Occipital lobe (tissue), 1 donor: ENCODE measurements at regions not wholly inside any gene's neighbourhood (a gene's known extent, or its start where the extent isn't known, plus 50 kb on each side); places are given as distances from the start of the nearest gene placed in this dataset.

Experiments
- DNase-seq: peaks from one replicate; lab custom pipeline; 2025; lab: John Stamatoyannopoulos, UW

GRCh38 chr20:63087872-63088680 lies 81.3 kb upstream of the BHLHE23 start:
- DNase-seq = no peak

GRCh38 chr20:63087236-63087871 lies 80.6 kb upstream of the BHLHE23 start:
- DNase-seq = no peak

GRCh38 chr20:63086421-63087235 lies 79.9 kb upstream of the BHLHE23 start:
- DNase-seq = no peak

- DNase-seq = no peak
Observed at GRCh38 chr20:63085151-63085861, 78.5 kb upstream of the BHLHE23 start.

- no peak for DNase-seq
Observed at GRCh38 chr20:63084563-63084927, 77.8 kb upstream of the BHLHE23 start.

- DNase-seq = no peak
Observed at GRCh38 chr20:63083831-63084562, 77.2 kb upstream of the BHLHE23 start.

GRCh38 chr20:63082939-63083735 lies 76.4 kb upstream of the BHLHE23 start:
- no peak for DNase-seq

GRCh38 chr20:63082308-63082938 lies 75.7 kb upstream of the BHLHE23 start:
- no peak for DNase-seq

- DNase-seq = no peak
Observed at GRCh38 chr20:63081831-63082230, 75.1 kb upstream of the BHLHE23 start.

GRCh38 chr20:63081351-63081750 lies 74.6 kb upstream of the BHLHE23 start:
- DNase-seq = no peak

- DNase-seq = no peak
Observed at GRCh38 chr20:63080811-63081210, 74.0 kb upstream of the BHLHE23 start.

- DNase-seq = no peak
Observed at GRCh38 chr20:63080411-63080810, 73.6 kb upstream of the BHLHE23 start.

- DNase-seq = no peak
Observed at GRCh38 chr20:63079971-63080370, 73.2 kb upstream of the BHLHE23 start.

GRCh38 chr20:63077705-63078104 lies 70.9 kb upstream of the BHLHE23 start:
- no peak for DNase-seq

- no peak for DNase-seq
Observed at GRCh38 chr20:63076421-63076820, 69.7 kb upstream of the BHLHE23 start.

- no peak for DNase-seq
Observed at GRCh38 chr20:63074631-63075030, 67.9 kb upstream of the BHLHE23 start.

- DNase-seq = no peak
Observed at GRCh38 chr20:63074182-63074581, 67.4 kb upstream of the BHLHE23 start.

- no peak for DNase-seq
Observed at GRCh38 chr20:63073738-63074065, 66.9 kb upstream of the BHLHE23 start.

- DNase-seq = no peak
Observed at GRCh38 chr20:63072991-63073737, 66.4 kb upstream of the BHLHE23 start.
